GM18508 (cell line): ENCODE measurements at regions not wholly inside any gene's neighbourhood (a gene's known extent, or its start where the extent isn't known, plus 50 kb on each side); places are given as distances from the start of the nearest gene placed in this dataset.

Source experiments
- ATAC-seq: cut with Tn5 transposase; IDR thresholded peaks from one replicate; pipeline ENCODE4 v1.9.1; 2021; ENCODE audit warnings: moderate number of reproducible peaks; ENCODE audit not compliant: insufficient read depth, unreplicated experiment

DNA sequence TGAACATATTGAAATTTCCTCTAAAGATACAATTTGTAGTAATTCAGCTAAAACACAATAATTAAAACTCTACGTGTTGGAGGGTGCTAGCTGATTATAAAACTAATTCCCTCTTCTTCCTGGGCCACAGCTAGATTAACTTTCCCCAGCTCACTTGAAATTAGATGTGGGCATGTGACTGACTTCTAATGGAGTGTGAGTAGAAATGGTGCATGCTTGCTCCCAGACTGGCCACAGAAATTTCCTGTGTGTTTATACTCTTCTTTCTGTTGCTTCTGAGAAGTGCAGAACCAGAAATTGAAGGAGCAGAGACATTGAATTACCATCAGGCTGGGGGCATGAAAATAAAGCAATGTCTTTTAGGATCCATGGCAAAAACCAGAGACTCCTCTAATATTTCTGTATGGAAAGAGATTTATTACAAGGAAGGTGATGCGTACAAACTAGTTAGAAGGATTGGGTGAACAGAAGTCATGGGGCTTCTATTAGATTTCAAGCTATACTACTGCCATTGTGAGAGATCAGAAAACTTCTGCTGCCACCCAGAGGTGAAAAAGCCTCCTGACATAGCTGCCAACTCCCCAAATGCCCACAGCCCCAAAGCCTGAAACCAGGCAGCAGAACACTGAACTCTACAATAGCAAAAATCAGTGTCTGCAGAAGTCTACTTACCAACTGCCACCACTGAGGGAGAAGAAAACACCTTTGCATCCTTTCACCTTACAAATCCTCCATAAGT lies 379.2 kb upstream of the MIR17HG start:
- no peak for ATAC-seq

DNA sequence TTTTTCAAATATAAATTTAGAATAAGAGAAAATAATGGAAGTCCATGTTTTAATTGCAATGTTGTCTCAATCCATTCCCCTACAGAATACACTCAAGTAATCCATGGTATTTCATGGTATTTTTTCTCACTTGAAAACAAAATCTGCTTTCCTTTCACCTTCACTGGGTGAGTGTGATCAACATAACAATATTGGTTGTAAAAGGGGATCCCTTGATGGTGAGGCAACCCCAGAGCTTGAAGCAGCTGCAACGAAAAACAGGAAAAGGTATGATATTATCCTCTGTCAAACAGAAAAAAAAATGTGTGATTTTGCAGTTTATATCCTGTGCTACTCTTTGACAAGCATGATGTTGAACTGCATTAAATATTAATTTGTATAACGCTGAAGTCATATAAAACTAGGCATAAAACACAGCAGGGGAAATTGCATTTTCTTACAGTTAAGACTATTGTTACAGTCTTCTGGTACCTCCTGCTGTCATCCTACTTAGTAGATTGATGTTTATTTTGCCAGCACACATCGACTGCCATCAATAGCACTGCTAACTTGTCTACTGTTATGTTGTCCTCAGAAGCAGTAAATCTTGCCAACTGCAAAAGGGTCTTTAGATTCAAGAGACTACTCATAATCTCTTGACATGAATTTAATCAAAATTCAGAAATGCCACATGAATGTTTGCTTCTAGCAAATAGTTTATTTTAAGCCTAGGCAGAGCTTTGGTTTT lies 373.1 kb upstream of the MIR17HG start:
- no peak for ATAC-seq

DNA sequence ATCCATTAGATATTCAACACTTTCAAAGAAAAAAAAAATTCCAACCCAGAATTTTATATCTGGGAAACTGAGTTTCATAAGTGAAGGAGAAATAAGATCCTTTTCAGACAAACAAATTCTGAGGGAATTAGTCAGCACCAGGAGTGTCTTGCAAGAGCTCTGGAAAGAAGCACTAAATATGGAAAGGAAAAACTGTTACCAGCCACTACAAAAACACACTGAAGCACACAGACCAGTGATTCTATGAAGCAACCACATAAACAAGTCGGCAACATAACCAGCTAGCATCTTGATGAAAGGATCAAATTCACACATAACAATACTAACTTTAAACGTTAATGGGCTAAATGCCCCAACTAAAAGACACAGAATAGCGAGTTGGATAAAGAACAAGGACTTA lies 368.4 kb upstream of the MIR17HG start:
- no peak for ATAC-seq

DNA sequence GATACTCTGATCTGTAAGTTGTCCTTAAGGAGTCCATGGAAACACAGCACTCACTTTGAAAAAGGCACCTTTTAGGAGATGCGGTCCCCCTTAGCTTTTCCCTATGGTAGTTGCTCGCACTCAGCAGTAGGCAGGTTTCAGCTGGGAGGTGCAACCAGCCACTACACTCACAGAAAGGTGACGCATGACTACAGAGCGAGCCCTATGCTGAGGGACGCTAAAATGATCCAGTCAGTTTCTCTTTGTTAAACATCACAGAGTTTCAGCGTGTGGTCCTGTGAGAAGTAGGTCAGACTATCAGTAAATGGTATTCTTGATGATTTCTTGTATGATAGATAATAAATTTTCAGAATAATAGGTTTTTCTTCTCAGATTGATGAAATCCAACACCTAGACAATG lies 362.7 kb upstream of the MIR17HG start:
- no peak for ATAC-seq

DNA sequence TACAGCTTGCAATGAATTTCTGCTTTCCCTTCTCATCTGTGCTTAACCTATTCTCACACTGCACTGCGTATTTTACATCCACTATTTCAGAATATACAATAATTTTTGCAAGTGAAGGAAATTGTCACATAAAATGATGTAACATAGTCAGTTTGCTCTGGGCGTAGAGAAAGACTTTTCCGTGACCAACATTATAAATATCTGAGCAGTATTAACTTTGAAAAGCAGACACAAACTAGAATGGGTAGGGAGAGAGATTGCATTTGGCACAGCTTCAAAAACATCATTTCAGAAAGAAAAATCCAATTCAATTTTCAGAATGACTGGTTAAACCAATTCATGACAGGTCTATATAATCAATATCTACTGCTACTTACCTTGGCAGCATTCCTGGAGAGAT lies 352.5 kb upstream of the MIR17HG start:
- no peak for ATAC-seq

DNA sequence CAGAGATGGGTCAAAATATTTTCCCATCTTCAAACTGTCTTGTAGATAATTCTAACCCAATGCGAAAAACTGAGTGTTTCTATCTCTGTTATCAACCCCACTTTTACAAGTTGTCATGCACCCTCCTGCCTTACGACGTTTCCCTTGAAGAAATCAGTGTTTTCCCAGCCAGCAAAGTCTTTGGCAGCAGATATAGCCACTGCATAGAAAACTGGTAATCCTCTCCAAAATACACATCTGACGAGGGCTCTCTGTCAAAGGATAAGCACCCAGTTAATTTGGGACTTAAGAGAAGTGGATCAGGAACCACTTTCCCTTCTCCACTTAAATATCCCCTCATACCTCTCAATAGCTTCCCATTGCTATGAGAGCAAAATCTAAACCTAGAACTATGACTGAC lies 351.9 kb upstream of the MIR17HG start:
- no peak for ATAC-seq

DNA sequence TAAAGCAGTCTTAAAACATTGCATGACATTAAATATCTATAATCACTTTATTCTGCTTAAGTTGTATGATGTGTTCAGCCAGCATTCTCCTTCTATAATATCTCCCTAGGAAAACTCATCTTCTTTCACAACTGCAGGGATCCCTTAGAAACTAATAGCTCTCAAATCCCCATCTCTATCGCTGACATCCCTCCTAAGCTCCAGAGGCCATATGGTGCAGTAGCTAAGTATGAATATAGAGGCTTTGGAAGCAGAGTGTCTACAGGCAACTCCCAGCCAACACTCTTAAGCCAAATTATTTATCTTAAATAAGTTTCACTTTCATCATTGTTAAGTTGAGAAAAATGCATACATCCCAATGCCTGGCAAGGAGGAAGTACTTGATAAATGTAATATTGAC lies 349.5 kb upstream of the MIR17HG start:
- no peak for ATAC-seq

DNA sequence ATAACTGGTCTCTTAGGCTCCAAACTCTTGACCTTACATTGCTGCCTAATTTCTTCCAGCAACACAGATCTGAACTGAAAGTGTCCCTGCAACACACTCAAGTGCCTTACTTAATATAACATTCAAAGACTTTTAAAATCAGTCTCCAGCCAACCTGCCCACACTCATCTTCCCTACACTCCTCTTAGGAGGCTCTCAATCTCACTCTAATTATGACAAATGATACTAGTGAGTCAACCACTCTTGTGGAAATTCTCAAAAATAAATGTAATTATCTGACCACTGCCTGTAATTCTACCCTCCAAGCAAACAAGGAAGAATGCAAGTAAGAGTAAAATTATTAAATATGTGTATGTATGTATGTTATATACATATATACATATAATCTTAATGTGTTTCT lies 348.1 kb upstream of the MIR17HG start:
- no peak for ATAC-seq

DNA sequence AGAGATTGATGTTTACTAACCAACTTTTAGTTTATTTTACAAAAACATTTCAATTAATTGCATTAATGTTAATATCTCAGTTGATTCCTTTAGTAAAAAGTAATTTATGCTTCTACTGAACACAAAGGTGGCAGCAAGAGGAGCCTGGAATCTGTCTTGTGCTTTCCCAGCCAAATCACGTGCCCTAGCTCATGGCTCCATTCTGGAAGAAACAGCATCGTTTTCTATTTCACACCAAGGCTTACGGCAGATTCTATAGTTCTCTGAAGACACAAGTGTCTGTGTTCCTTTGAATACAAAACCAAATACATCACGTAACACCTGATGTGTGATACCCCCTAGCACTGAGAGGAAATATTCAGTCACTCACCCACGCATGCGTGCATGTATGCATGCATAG lies 346.1 kb upstream of the MIR17HG start:
- no peak for ATAC-seq

DNA sequence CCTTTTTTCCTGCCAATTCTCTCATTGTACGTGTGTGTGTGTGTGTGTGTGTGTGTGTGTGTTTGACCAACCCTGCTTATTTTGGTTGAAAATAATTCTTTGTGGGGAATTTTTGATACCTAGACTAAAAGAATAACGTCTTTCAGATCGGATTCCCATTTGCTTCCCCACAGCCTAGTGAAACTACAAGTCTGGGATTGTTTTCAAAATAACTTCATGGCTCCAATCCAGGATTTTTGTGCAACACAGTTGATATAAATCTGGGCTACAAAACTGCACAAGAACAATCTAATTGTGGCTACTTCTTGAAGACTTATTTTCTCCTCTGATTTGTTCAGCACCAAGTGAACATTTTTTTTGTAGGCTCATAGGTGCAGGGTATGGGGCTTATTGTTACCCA lies 332.8 kb upstream of the MIR17HG start:
- no peak for ATAC-seq

DNA sequence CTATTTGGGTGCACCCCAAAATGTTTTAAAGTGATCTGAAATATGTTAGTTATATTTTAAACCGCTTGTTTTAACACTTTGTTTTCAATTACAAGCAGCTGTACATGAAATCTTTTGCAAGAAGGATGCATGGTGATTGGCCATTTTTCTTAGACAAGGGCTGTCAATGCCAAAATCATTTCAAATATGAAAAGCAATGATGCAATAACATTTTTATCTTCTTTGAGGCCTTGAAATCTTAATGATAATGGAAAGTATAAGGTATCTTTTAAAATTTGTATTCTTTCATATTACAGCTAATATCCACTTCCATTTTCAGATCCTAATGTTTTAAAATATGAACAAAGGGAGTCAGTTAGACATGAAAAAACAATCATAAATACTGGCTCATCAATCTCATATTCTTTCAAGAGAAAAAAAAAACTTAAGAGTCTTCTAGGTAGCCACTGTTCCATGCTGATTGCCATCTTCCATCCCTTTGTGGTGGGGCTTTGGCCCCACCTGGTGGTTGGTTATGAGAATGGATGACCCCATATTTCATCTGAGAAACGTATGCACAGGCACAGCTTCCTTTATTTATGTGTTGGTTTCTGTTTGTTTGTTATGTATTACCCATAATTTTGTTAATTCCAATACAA lies 330.3 kb upstream of the MIR17HG start:
- ATAC-seq = no peak

DNA sequence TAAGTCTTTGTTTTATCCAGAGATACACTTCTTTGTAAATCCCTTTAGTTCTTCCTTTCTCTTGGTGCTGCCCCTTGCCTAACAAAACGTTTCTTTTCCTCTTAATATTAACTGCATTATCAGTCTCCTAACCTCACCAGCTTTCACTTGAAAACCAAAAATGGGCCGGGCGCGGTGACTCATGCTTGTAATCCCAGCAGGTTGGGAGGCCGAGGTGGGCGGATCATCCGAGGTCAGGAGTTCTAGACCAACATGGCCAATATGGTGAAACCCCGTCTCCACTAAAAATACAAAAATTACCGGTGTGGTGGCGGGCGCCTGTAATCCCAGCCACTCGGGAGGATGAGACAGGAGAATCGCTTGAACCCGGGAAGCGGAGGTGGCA lies 329.8 kb upstream of the MIR17HG start:
- no peak for ATAC-seq

DNA sequence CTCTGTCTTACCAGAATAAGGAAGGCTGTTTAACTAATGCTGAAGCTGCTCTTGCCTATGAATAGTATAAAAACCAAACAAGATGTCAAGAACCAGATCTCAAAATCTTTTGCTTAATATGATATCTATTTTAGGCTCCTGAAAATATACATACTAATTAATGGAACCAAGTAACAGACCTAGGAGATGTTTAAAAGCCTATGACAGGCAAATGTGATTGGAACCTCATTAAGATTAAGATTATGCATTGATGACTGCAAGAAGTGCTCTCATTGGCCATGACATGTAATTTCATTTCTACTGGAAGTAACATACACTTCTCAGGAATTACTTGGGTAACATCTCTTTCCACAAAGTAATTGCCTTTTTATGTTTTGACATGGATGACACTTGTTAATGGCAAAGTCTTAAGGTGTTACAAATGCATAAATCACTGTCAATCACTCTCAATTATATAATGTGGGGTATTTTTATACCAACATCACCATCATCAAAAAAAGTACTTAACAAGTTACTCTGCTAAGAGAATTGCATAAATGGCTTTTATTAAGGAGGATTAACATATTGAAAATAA lies 326.9 kb upstream of the MIR17HG start:
- no peak for ATAC-seq

DNA sequence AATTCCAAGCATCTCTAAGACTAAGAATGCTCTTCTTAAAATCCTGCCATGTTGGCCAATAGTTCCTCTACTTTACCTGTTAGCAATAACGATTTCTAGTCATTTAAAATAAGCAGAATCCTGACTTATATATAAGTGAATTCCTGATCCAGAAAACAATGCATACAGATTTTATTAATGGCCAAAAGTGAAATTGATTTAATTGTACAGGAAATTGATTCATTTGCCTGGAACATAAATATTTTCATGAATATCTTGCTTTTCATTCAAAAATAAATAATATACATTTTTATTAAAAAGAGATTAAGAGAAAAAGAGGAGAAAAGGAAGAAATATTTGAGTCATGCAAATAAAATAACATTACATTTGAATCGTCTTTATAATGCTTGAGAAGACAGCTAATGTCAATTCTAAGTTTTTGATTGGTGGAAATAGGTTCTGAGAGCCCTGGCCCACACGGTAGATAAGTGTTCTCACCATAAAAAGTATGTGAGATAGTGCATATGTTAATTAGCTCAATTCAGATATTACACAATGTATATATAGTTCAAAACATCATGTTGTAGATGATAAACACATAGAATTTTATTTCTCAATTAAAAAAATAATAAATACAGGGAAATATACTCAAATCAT lies 323.2 kb upstream of the MIR17HG start:
- ATAC-seq = no peak

DNA sequence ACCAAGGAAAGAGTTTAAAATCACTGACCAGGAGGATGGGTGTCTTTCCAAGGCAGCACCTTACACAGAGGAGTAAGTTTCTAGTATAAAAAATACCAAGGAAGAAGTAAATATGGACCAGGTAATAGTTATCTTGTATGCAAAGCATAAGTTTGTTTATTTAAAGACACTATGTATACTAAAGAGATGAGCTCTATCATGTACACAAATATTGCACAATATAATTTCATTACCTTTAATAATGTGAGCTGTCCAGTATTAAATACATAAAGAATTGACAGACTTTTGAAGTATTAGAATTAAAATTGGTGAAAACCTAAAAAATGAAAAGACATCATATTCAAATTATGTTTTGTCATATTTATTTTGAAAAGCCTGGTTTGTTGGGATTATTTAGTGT lies 322.0 kb upstream of the MIR17HG start:
- ATAC-seq = no peak

DNA sequence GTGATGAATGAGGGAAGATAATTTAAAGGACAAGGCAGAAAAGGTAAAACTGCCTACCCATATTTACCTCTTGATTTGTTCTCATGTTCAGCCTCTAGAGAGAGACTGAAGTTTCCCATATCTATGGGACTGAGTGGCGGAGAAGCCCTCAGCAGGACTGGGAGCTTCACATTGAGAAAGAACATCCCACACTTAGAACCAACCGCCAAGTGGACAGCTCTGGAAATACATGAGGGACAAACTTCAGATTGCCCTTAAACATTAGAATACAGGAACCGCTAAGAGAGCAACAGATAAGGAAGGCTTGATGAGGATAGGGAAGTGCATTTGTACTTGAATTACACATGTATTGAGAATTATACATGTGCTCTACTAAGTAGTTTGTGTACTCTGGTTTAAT lies 316.0 kb upstream of the MIR17HG start:
- ATAC-seq = no peak

DNA sequence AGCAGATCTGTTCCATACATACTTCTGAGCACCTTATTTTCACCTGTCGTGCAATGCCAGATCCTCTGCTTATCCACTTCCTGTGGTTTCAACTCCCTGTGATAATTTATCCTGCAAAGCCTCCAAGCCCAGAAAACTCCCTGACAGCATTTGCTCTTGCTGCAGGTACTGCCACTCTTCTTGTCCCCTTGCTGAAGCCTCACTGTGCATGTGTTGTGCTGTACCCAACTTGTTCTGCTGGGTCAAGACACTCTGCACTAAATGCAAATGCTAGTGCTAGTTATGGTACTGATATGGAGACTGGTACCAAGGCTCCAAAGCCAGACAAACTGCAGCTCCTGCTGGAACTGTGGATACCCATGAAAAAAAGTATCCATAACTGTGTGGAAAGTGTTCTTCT lies 315.4 kb upstream of the MIR17HG start:
- ATAC-seq = no peak

DNA sequence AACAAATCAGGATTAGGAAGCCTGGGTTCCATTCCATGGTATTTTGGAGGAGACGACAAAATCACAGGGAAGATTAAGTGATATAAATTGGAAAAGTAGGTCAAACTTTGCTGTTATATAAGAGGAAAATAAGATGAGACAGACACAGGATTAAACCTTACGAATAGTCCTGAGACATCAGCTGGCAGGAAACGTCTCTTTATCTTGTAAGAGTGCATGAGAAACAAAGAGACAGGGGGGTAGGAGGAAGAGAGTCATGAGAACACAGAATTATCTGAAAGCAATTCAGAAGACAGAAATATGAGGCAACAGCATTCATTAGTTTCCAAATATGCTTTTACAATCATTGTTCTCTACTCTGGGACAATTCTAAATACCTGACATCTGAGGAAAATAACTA lies 310.6 kb upstream of the MIR17HG start:
- ATAC-seq = no peak

DNA sequence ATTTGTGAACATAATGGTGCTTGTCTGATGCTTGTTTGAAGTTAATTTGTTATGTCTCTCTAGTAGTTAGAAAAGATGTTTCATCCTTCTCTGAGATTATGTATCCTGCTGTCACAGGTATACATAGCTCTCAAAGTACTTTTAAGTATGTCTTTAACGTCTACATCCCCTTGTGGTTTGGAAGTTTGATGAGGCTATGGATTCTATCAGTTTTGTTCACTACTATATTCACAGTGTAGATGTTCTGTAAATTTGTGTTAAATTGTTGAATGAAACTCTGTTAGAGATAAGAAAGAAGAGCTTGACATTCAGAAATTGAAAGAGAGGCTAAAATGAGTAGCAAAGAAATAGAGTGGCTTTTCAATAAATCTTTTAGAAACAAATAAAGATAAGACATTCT lies 304.6 kb upstream of the MIR17HG start:
- ATAC-seq = no peak

DNA sequence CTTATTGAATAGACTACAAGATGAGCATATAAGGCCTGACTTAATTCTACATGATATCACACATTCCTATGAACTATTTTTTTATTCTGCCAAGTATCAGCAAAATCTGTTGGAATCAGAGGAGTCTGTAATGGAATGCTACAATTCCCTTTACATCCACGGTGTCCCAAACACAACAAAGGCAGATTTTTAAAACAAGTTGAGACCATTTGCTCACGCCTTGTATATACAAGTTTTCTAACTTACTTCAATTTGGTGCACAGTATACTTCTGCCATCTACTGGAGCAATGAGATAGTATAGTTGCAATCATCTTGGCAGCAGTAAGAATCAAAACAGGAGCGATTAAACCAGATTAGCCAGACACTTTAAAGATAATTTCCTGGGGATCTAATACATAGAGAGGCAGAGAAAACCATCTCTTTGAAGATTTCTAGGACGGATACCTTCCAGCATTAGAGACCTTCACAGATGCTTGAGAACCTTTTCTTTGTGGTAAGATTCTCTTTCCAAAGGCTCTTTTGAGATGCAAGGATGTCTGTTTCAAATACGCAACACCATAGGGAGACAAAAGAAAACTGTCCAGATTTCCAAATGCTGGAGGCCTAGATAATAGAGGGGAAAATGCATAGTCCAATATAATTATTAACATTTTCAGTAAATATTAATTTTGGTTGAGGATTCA lies 302.0 kb upstream of the MIR17HG start:
- ATAC-seq = no peak
